Uterus (tissue), 2 donors: ENCODE measurements at regions not wholly inside any gene's neighbourhood (a gene's known extent, or its start where the extent isn't known, plus 50 kb on each side); places are given as distances from the start of the nearest gene placed in this dataset.

ENCODE experiments used
- CTCF ChIP-seq, 4 experiments: fragments of 200-600 bp in 2 of 4; fragments of 450-650 bp in 2 of 4; sonication (generic) in 2 of 4; IDR thresholded peaks; one replicate each; pipeline ENCODE4 v1.5.1; 2016 to 2019; ENCODE audit warnings: antibody characterized with exemption in 4 of 4, mild to moderate bottlenecking in 2 of 4, moderate library complexity in 1 of 4
- POLR2A ChIP-seq, 2 donors: fragments of 450-650 bp; IDR thresholded peaks; one replicate each; pipeline ENCODE4 v1.6.1; 2016; ENCODE audit warnings: antibody characterized with exemption in 2 of 2, mild to moderate bottlenecking in 1 of 2, moderate library complexity in 1 of 2

DNA sequence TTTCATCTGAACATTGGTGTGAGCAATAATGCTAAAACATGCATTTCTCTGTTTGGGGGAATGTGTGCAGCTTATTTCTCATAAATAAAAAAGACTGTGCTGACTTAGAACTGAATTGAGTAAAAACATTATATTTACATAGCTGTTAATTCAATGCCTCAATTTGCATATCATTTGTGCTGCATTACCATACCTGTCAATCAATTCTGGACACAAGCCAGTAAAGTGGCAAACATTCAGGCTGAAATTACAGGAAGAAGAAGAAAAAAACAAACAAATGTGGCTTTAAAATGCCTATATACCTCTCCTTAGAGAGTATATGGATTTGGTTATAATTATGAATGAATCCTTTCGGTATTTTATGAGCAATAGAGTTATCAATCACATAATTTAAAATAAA is 380.1 kb upstream of the GBE1 start:
- TF ChIP-seq POLR2A (IDR thresholded peaks at IDR 0.05) (no peak), CTCF (IDR thresholded peaks at IDR 0.05) (no peak)
